HFFc6 (cell line): ENCODE measurements at regions not wholly inside any gene's neighbourhood (a gene's known extent, or its start where the extent isn't known, plus 50 kb on each side); places are given as distances from the start of the nearest gene placed in this dataset.

Experiments used
- DNase-seq: peaks from one replicate; pipeline ENCODE4 v3.0.0-alpha.2; 2018
- H3K27ac Mint-ChIP-seq: 2 replicates; pipeline ENCODE4 v1.8.0; 2020; ENCODE audit warnings: mild to moderate bottlenecking, mixed read lengths
- H3K27me3 Mint-ChIP-seq: 2 replicates; pipeline ENCODE4 v1.8.0; 2021; ENCODE audit warnings: mild to moderate bottlenecking, moderate library complexity, mixed read lengths; ENCODE audit not compliant: insufficient read depth
- H3K36me3 Mint-ChIP-seq: 2 replicates; pipeline ENCODE4 v1.8.0; 2021; ENCODE audit warnings: low read depth, mixed read lengths
- H3K4me1 Mint-ChIP-seq: 2 replicates; pipeline ENCODE4 v1.8.0; 2020; ENCODE audit warnings: low read depth, mixed read lengths
- H3K4me3 Mint-ChIP-seq: 2 replicates; pipeline ENCODE4 v1.8.0; 2020; ENCODE audit warnings: mild to moderate bottlenecking, moderate library complexity, mixed read lengths
- H3K9me3 Mint-ChIP-seq: 2 replicates; pipeline ENCODE4 v1.8.0; 2020; ENCODE audit warnings: mild to moderate bottlenecking, mixed read lengths
- CTCF ChIP-seq: fragments of 200-600 bp; sonication (generic); IDR thresholded peaks from 2 replicates; pipeline ENCODE4 v1.5.0; 2021; ENCODE audit warnings: antibody characterized with exemption, mild to moderate bottlenecking

GRCh38 chr12:67400742-67401141, 131.6 kb downstream of the CAND1 start:
- no peak overlapping the region for H3K27ac Mint-ChIP-seq
- H3K27me3 Mint-ChIP-seq: peaks cover 4% of the 10 kb centered on the region
- H3K36me3 Mint-ChIP-seq: peaks cover 4% of the 10 kb centered on the region; the same call in 1 of the 2 replicates
- no peak for DNase-seq
- H3K9me3 Mint-ChIP-seq: 0 out of 2 replicates have a peak, but pooled peaks cover 6% of the 10 kb centered on the region
- no peak overlapping the region for H3K4me3 Mint-ChIP-seq
- TF ChIP-seq CTCF: no peak
- no peaks in the 10 kb centered on the region for H3K4me1 Mint-ChIP-seq

- Mint-ChIP-seq H3K36me3 (peaks cover 9% of the 10 kb centered on the region), H3K27ac (no peak overlapping the region), H3K27me3 (peaks cover 2% of the 10 kb centered on the region; the same call in 1 of the 2 replicates), H3K4me3 (no peak overlapping the region), H3K9me3 (peaks cover 10% of the 10 kb centered on the region; the same call in 1 of the 2 replicates), H3K4me1 (peaks cover 16% of the 10 kb centered on the region)
- no peak for TF ChIP-seq CTCF
- no peak for DNase-seq
Measured at GRCh38 chr12:67410246-67410645, 141.1 kb downstream of the CAND1 start.

GRCh38 chr12:67410667-67411067, 141.5 kb downstream of the CAND1 start:
- no peak for DNase-seq
- Mint-ChIP-seq H3K9me3 (peaks cover 7% of the 10 kb centered on the region; the same call in 1 of the 2 replicates), H3K27me3 (peaks cover 2% of the 10 kb centered on the region), H3K4me3 (no peak overlapping the region), H3K36me3 (peaks cover 6% of the 10 kb centered on the region), H3K27ac (no peak overlapping the region), H3K4me1 (peaks cover 16% of the 10 kb centered on the region)
- TF ChIP-seq CTCF: no peak

GRCh38 chr12:67411562-67411961, 142.4 kb downstream of the CAND1 start:
- Mint-ChIP-seq H3K27me3 (no peaks in the 10 kb centered on the region; the same call in none of the 2 replicates), H3K9me3 (no peaks in the 10 kb centered on the region; the same call in 1 of the 2 replicates), H3K4me3 (no peak overlapping the region), H3K27ac (no peak overlapping the region), H3K36me3 (peaks cover 4% of the 10 kb centered on the region; the same call in 1 of the 2 replicates), H3K4me1 (peaks cover 16% of the 10 kb centered on the region)
- TF ChIP-seq CTCF: no peak
- DNase-seq: no peak

GRCh38 chr12:67413577-67413976, 144.4 kb downstream of the CAND1 start:
- H3K9me3 Mint-ChIP-seq: no peaks in the 10 kb centered on the region; the same call in 1 of the 2 replicates
- peaks cover 16% of the 10 kb centered on the region for H3K4me1 Mint-ChIP-seq
- H3K27ac Mint-ChIP-seq: no peak overlapping the region
- no peak overlapping the region for H3K4me3 Mint-ChIP-seq
- DNase-seq: peak; percentile 60
- H3K36me3 Mint-ChIP-seq: peaks cover 4% of the 10 kb centered on the region; the same call in 1 of the 2 replicates
- peak; percentile 32; the same call in 1 of the 2 replicates for TF ChIP-seq CTCF
- H3K27me3 Mint-ChIP-seq: no peaks in the 10 kb centered on the region; the same call in 1 of the 2 replicates
